Neuronal stem cell (in vitro differentiated cells): ENCODE measurements at regions not wholly inside any gene's neighbourhood (a gene's known extent, or its start where the extent isn't known, plus 50 kb on each side); places are given as distances from the start of the nearest gene placed in this dataset.

ENCODE experiments used
- DNase-seq: peaks from one replicate; pipeline ENCODE4 v3.0.0-alpha.2; 2013; ENCODE audit warnings: low spot score
- H2AFZ ChIP-seq: one replicate; pipeline ENCODE4 v1.6.1; 2013; ENCODE audit warnings: mild to moderate bottlenecking, low read length, inconsistent platforms
- H2AK5ac ChIP-seq: 2 replicates; pipeline ENCODE4 v1.6.1; 2013; ENCODE audit warnings: low read depth, mild to moderate bottlenecking, inconsistent platforms, low read length, moderate library complexity, mixed read lengths
- H2BK120ac ChIP-seq: 2 replicates; pipeline ENCODE4 v1.6.1; 2013; ENCODE audit warnings: low read depth, mild to moderate bottlenecking, inconsistent platforms, low read length, moderate library complexity, mixed read lengths
- H2BK12ac ChIP-seq: one replicate; pipeline ENCODE4 v1.6.1; 2013; ENCODE audit warnings: low read length, inconsistent platforms
- H2BK15ac ChIP-seq: 2 replicates; pipeline ENCODE4 v1.6.1; 2013; ENCODE audit warnings: mild to moderate bottlenecking, low read length, inconsistent platforms, mixed read lengths
- H2BK5ac ChIP-seq: one replicate; pipeline ENCODE4 v1.6.1; 2013; ENCODE audit warnings: inconsistent platforms, mild to moderate bottlenecking, low read length, moderate library complexity
- H3K14ac ChIP-seq: one replicate; pipeline ENCODE4 v1.6.1; 2013; ENCODE audit warnings: low read length, inconsistent platforms
- H3K18ac ChIP-seq: 2 replicates; pipeline ENCODE4 v1.6.1; 2013; ENCODE audit warnings: low read length, inconsistent platforms
- H3K23ac ChIP-seq: 2 replicates; pipeline ENCODE4 v1.6.1; 2013; ENCODE audit warnings: low read depth, mild to moderate bottlenecking, mixed read lengths, low read length, inconsistent platforms; ENCODE audit not compliant: poor library complexity
- H3K27ac ChIP-seq: replicated peaks from 3 replicates; pipeline ENCODE4 v1.5.1; 2013; ENCODE audit warnings: low read length, inconsistent platforms
- H3K27me3 ChIP-seq, 3 experiments: 2 replicates each; pipeline ENCODE4 v1.6.1; 2013; ENCODE audit warnings: low read length in 3 of 3, mild to moderate bottlenecking in 2 of 3, inconsistent platforms in 1 of 3, low read depth in 1 of 3, mixed read lengths in 1 of 3, moderate library complexity in 1 of 3; ENCODE audit not compliant: control insufficient read depth in 3 of 3, insufficient read depth in 3 of 3
- H3K36me3 ChIP-seq, 2 donors: replicated peaks in 1 of 2; 2 replicates each; pipeline ENCODE4 v1.6.1; 2013; ENCODE audit warnings: low read length in 2 of 2; ENCODE audit not compliant: control insufficient read depth in 2 of 2, insufficient read depth in 2 of 2
- H3K4ac ChIP-seq: 2 replicates; pipeline ENCODE4 v1.6.1; 2013; ENCODE audit warnings: inconsistent platforms, mild to moderate bottlenecking, low read length, moderate library complexity
- H3K4me1 ChIP-seq, 2 donors: 1 replicate in 1 of 2; 2 replicates in 1 of 2; pipeline ENCODE4 v1.6.1; 2013; ENCODE audit warnings: low read length in 2 of 2, low read depth in 1 of 2; ENCODE audit not compliant: control insufficient read depth in 2 of 2, insufficient read depth in 1 of 2
- H3K4me2 ChIP-seq: one replicate; pipeline ENCODE4 v1.6.1; 2013; ENCODE audit warnings: mild to moderate bottlenecking, low read length, inconsistent platforms; ENCODE audit not compliant: insufficient read depth, poor library complexity, severe bottlenecking
- H3K4me3 ChIP-seq, 2 donors: 2 replicates each; pipeline ENCODE4 v1.5.1; 2013; ENCODE audit warnings: low read length in 2 of 2, mild to moderate bottlenecking in 2 of 2, inconsistent platforms in 1 of 2, moderate library complexity in 1 of 2
- H3K79me1 ChIP-seq: one replicate; pipeline ENCODE4 v1.6.1; 2013; ENCODE audit warnings: low read depth, mild to moderate bottlenecking, inconsistent platforms, low read length, moderate library complexity
- H3K9ac ChIP-seq: one replicate; pipeline ENCODE4 v1.6.1; 2013; ENCODE audit warnings: mild to moderate bottlenecking, low read depth, low read length, inconsistent platforms; ENCODE audit not compliant: poor library complexity
- H3K9me3 ChIP-seq, 2 donors: replicated peaks in 1 of 2; 2 replicates each; pipeline versions ENCODE3 to v1.6.1; 2013; ENCODE audit warnings: low read length in 2 of 2, mild to moderate bottlenecking in 2 of 2, inconsistent platforms in 1 of 2, low read depth in 1 of 2, mixed read lengths in 1 of 2, moderate library complexity in 1 of 2; ENCODE audit not compliant: control insufficient read depth in 2 of 2, insufficient read depth in 1 of 2
- H4K8ac ChIP-seq: one replicate; pipeline ENCODE4 v1.6.1; 2013; ENCODE audit warnings: low read depth, mild to moderate bottlenecking, inconsistent platforms, low read length, moderate library complexity
- H4K91ac ChIP-seq: one replicate; pipeline ENCODE4 v1.6.1; 2013; ENCODE audit warnings: low read length, low read depth, mild to moderate bottlenecking, inconsistent platforms; ENCODE audit not compliant: poor library complexity
- WGBS, 2 donors: extraction: QIAGEN DNeasy Blood & Tissue Kit; methylation state at CpG; one replicate each; pipeline ENCODE4 v1.1.7; 2013; ENCODE audit warnings: missing lambda C conversion rate in 2 of 2, mixed read lengths in 1 of 2; ENCODE audit not compliant: insufficient read length in 2 of 2, insufficient replicate concordance in 1 of 2; ENCODE audit errors: extremely low coverage in 2 of 2; 5-methylcytosine and 5-hydroxymethylcytosine counted together

- no CpG with 5 or more reads among the region's 1 CpG for WGBS, 2 donors
- no peak overlapping the region for H3K9ac ChIP-seq
- H3K18ac ChIP-seq: no peak overlapping the region
- no peak overlapping the region for H3K4me2 ChIP-seq
- peaks cover 2 to 3% of the 10 kb centered on the region in 2 donors for H3K9me3 ChIP-seq
- H2BK12ac ChIP-seq: no peak overlapping the region
- no peaks in the 10 kb centered on the region for H3K36me3 ChIP-seq
- no peak overlapping the region for H3K4me3 ChIP-seq
- no peak overlapping the region for H3K14ac ChIP-seq
- no peaks in the 10 kb centered on the region for H3K4me1 ChIP-seq
- no peak overlapping the region for H4K91ac ChIP-seq
- H4K8ac ChIP-seq: no peak overlapping the region
- H2BK5ac ChIP-seq: no peak overlapping the region
- H2BK120ac ChIP-seq: no peak overlapping the region
- no peaks in the 10 kb centered on the region for H3K27me3 ChIP-seq
- H3K23ac ChIP-seq: no peak overlapping the region
- H3K4ac ChIP-seq: no peak overlapping the region
- H3K27ac ChIP-seq: no peak overlapping the region
- DNase-seq: no peak
- H2BK15ac ChIP-seq: no peak overlapping the region
- no peak overlapping the region for H2AK5ac ChIP-seq
- H3K79me1 ChIP-seq: no peaks in the 10 kb centered on the region
- no peak overlapping the region for H2AFZ ChIP-seq
Observed at GRCh38 chr11:16430674-16431073, 74.3 kb upstream of the SOX6 start.

- no peaks in the 10 kb centered on the region for H3K36me3 ChIP-seq
- no peak overlapping the region for H4K91ac ChIP-seq
- H2BK5ac ChIP-seq: no peak overlapping the region
- no peak overlapping the region for H2BK120ac ChIP-seq
- WGBS, 2 donors: no CpG with 5 or more reads among the region's 2 CpGs
- no peaks in the 10 kb centered on the region for H3K79me1 ChIP-seq
- H3K27me3 ChIP-seq: peaks cover 0 to 2% (median 0%) of the 10 kb centered on the region in 3 experiments
- no peaks in the 10 kb centered on the region for H3K9me3 ChIP-seq
- no peak overlapping the region for H2BK12ac ChIP-seq
- no peak overlapping the region for H3K14ac ChIP-seq
- H3K4me2 ChIP-seq: no peak overlapping the region
- H3K4me1 ChIP-seq: peaks cover 1 to 4% of the 10 kb centered on the region in 2 donors
- no peak overlapping the region for H2AFZ ChIP-seq
- H3K23ac ChIP-seq: no peak overlapping the region
- H3K18ac ChIP-seq: no peak overlapping the region
- DNase-seq: no peak
- no peak overlapping the region for H3K9ac ChIP-seq
- H3K4ac ChIP-seq: no peak overlapping the region
- H4K8ac ChIP-seq: no peak overlapping the region
- no peak overlapping the region for H2AK5ac ChIP-seq
- no peak overlapping the region for H3K4me3 ChIP-seq
- no peak overlapping the region for H2BK15ac ChIP-seq
- H3K27ac ChIP-seq: no peak overlapping the region
Observed at GRCh38 chr11:16421826-16422225, 65.5 kb upstream of the SOX6 start.

- Histone ChIP-seq H2BK15ac (no peak overlapping the region), H3K9ac (no peak overlapping the region), H3K23ac (no peak overlapping the region), H4K91ac (no peak overlapping the region), H3K4me3 (no peak overlapping the region), H4K8ac (no peak overlapping the region), H3K18ac (no peak overlapping the region), H2AFZ (no peak overlapping the region), H2BK120ac (no peak overlapping the region), H3K79me1 (no peaks in the 10 kb centered on the region), H3K27me3 (peaks cover 0 to 2% (median 0%) of the 10 kb centered on the region in 3 experiments), H3K27ac (no peak overlapping the region), H3K4me2 (no peak overlapping the region), H2BK5ac (no peak overlapping the region), H3K4me1 (peaks cover 1 to 4% of the 10 kb centered on the region in 2 donors), H2AK5ac (no peak overlapping the region), H3K14ac (no peak overlapping the region), H3K4ac (no peak overlapping the region), H3K9me3 (no peaks in the 10 kb centered on the region), H3K36me3 (no peaks in the 10 kb centered on the region), H2BK12ac (no peak overlapping the region)
- no CpG with 5 or more reads among the region's 5 CpGs for WGBS, 2 donors
- no peak for DNase-seq
Observed at GRCh38 chr11:16418428-16419097, 62.2 kb upstream of the SOX6 start.

GRCh38 chr11:16412525-16413172, 56.3 kb upstream of the SOX6 start:
- H2BK120ac ChIP-seq: no peak overlapping the region
- DNase-seq: no peak
- no peak overlapping the region for H3K18ac ChIP-seq

More at GRCh38 chr11:16412525-16413172, 56.3 kb upstream of the SOX6 start:
- no peak overlapping the region for H3K4me3 ChIP-seq
- no peaks in the 10 kb centered on the region for H3K79me1 ChIP-seq
- H3K23ac ChIP-seq: no peak overlapping the region
- H2AK5ac ChIP-seq: no peak overlapping the region
- H3K27ac ChIP-seq: no peak overlapping the region
- no peak overlapping the region for H2BK15ac ChIP-seq
- no peak overlapping the region for H3K9ac ChIP-seq
- no peak overlapping the region for H3K4ac ChIP-seq
- no CpG with 5 or more reads among the region's 1 CpG for WGBS, 2 donors
- no peak overlapping the region for H4K91ac ChIP-seq
- no peak overlapping the region for H3K14ac ChIP-seq
- H3K9me3 ChIP-seq: no peaks in the 10 kb centered on the region
- H3K4me2 ChIP-seq: no peak overlapping the region
- H3K27me3 ChIP-seq: no peaks in the 10 kb centered on the region
- no peak overlapping the region for H4K8ac ChIP-seq
- no peaks in the 10 kb centered on the region for H3K36me3 ChIP-seq
- H3K4me1 ChIP-seq: no peaks in the 10 kb centered on the region
- H2BK5ac ChIP-seq: no peak overlapping the region
- no peak overlapping the region for H2AFZ ChIP-seq
- H2BK12ac ChIP-seq: no peak overlapping the region
